ENCODE measurements at regions not wholly inside any gene's neighbourhood (a gene's known extent, or its start where the extent isn't known, plus 50 kb on each side); places are given as distances from the start of the nearest gene placed in this dataset.

DNA sequence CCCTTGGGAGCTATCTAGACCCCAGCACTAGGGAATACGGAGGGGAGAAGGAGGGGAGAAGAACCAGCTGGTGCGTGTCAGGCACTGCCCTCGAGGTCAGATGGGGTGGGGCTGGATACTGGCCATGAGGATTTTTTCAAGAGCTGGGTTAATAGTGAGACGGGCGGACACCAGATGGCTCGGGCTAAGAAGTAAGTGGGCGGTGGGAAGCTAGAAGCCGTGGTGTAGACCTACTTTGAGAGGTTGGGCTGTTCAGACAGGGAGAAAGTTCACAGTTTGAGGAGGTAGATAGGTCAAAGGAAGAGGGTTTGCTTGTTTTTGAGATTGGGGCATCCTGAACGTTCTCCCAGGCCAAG, 303.8 kb downstream of the SEC14L1 start:
- H3K4me3 Mint-ChIP-seq, result peak overlapping the region; percentile 82
- peaks cover 94% of the 10 kb centered on the region for H3K4me1 Mint-ChIP-seq (ENCODE audit: low read depth)
- CTCF ChIA-PET, result interaction anchor here (0.7 to 3.7 kb wide), 18 partner anchors 8 to 113 kb away, joined by 3 to 26 read pairs (median 8); no protein-coding TSS in a partner anchor
- POLR2A ChIA-PET, result interaction anchor here (0.7 to 14.0 kb wide), 18 partner anchors 6 to 112 kb away, joined by 3 to 169 read pairs (median 5); no protein-coding TSS in a partner anchor
- peaks cover 45% of the 10 kb centered on the region for H3K36me3 Mint-ChIP-seq (ENCODE audit: low read depth)
- ATAC-seq, result no peak
- no peak for DNase-seq
- H3K9me3 Mint-ChIP-seq (ENCODE audit: insufficient read depth), result no peaks in the 10 kb centered on the region
- H3K27me3 Mint-ChIP-seq (ENCODE audit: low read depth), result no peaks in the 10 kb centered on the region
- H3K27ac Mint-ChIP-seq, result peak overlapping the region; percentile 90

DNA sequence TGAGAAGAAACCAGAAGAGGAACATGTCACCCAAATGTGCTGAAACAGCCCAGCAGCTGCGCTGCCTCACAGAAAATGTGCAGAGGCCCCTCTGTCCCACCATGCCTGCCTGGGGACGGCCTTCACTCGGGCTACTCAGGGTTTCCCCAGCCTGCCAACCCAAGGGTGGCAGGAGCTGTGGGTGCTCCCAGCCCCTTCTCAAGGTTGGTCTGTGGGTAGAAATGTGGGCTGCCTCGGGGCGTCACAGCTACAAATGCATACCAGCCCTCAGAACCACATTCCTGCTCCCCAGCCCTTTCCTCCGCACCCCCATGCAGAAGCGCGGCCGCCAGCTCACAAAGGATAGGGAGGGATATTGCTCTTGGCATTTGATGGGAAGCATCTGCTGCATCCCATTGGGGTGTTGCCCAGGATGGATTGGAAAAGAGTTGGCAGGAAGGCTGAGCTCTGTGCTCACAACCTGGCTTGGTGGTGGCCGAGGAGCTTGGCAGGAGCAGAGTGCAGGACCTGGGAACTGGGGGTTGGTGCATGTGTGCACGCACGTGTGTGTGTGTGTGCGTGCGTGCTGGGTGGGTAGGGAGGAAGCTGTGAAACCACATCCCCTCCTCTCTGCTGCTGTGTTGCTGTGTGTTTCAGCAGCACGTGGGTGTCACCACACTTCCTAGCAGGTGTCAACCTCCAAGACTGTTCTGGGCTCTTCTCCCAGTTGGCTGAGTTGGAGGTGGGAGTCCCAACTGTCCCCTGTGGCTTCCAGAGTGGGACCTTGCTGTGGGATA, 304.4 kb downstream of the SEC14L1 start:
- Mint-ChIP-seq H3K27ac (peak overlapping the region; percentile 90), H3K4me1 (ENCODE audit: low read depth) (peaks cover 96% of the 10 kb centered on the region), H3K27me3 (ENCODE audit: low read depth) (no peaks in the 10 kb centered on the region), H3K9me3 (ENCODE audit: insufficient read depth) (no peaks in the 10 kb centered on the region), H3K4me3 (peak overlapping the region; percentile 82), H3K36me3 (ENCODE audit: low read depth) (peaks cover 48% of the 10 kb centered on the region)
- peak; percentile 66 for ATAC-seq
- DNase-seq, result peak; percentile 94
- ChIA-PET CTCF (interaction anchor here (0.7 to 3.7 kb wide), 18 partner anchors 8 to 114 kb away, joined by 3 to 26 read pairs (median 8); no protein-coding TSS in a partner anchor), POLR2A (interaction anchor here (0.7 to 14.0 kb wide), 19 partner anchors 6 to 114 kb away, joined by 3 to 169 read pairs (median 4); no protein-coding TSS in a partner anchor)

DNA sequence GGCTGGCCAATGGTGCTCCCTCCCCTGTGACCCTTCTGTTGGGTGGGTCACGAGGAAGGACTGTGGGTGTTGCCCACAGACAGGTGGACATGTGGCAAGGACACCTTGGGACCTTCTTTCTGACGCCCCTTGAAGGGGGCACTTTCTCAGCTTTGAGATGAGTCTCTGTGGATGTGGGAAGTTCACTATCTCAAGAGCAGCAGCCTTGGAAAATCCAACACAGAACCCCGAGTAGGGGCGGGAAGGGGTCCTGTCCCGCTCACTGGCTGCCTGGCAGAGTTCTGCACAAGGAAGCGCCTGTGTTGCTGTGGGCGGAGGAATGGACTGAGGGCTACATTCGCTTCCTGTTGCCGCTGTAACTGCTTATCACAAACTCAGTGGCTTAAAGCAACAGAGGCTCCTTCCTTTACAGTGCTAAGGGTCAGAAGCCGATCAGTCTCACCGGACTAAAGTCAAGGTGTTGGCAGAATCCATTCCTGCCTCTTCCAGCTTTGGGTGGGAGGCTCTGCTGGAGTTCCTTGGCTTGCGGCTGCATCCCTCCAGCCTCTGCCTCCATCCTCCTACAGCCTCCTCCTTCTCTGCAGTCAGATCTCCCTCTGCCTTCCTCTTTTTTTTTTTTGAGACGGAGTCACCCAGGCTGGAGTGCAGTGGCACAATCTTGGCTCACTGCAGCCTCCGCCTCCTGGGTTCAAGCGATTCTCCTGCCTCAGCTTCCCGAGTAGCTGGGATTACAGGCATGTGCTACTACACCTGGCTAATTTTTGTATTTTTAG, 305.2 kb downstream of the SEC14L1 start:
- CTCF ChIA-PET, result interaction anchor here (1.1 to 3.7 kb wide), 12 partner anchors 9 to 114 kb away, joined by 3 to 26 read pairs (median 8); no protein-coding TSS in a partner anchor
- peaks cover 47% of the 10 kb centered on the region for H3K36me3 Mint-ChIP-seq (ENCODE audit: low read depth)
- DNase-seq (peak; percentile 85), ATAC-seq (peak; percentile 43)
- peak overlapping the region; percentile 82 for H3K4me3 Mint-ChIP-seq
- POLR2A ChIA-PET, result interaction anchor here (0.6 to 14.0 kb wide), 14 partner anchors 5 to 115 kb away, joined by 3 to 169 read pairs (median 7); no protein-coding TSS in a partner anchor
- peak overlapping the region; percentile 90 for H3K27ac Mint-ChIP-seq
- no peaks in the 10 kb centered on the region for H3K9me3 Mint-ChIP-seq (ENCODE audit: insufficient read depth)
- no peaks in the 10 kb centered on the region for H3K27me3 Mint-ChIP-seq (ENCODE audit: low read depth)
- peaks cover 92% of the 10 kb centered on the region for H3K4me1 Mint-ChIP-seq (ENCODE audit: low read depth)

DNA sequence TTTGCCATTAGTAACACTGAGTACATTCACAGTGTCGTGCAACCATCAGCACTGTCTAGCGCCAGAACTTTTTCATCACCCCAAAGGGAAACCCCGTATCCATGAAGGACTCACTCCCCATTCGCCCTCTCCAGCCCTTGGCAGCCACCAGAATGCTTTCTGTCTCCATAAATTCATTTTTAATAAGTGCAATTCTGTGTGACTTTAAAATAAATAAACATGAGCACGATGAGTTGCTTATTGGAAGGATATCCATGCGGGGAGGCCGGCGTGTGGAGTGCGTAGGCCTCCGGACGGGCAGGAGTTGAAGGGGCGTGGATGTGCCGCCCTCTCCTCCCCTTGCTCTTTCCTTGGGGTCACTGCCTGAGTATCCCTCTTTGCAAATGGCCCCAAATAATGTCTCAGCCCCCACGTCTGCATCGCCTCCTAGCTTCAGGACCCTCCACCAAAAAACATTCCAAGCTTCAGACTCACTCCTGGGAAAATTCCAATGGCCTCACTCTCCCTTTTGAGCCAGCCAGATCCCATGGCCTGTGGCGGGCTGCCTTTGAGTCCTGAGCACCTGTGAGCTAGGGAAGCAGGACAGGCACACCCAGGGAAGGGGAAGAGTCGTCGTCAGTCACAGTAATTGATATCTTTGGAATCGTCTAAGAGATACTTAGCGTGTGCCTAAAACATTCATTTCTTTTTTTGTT, 306.3 kb downstream of the SEC14L1 start:
- POLR2A ChIA-PET, result interaction anchor here (1.1 to 8.5 kb wide), 2 partner anchors 8 to 71 kb away, joined by 3 to 169 read pairs; no protein-coding TSS in a partner anchor
- no peak for DNase-seq
- H3K4me3 Mint-ChIP-seq, result peak overlapping the region; percentile 82
- no peaks in the 10 kb centered on the region for H3K9me3 Mint-ChIP-seq (ENCODE audit: insufficient read depth)
- CTCF ChIA-PET, result interaction anchor here (0.8 to 1.7 kb wide), 4 partner anchors 13 to 71 kb away, joined by 3 to 4 read pairs (median 4); no protein-coding TSS in a partner anchor
- peaks cover 53% of the 10 kb centered on the region for H3K36me3 Mint-ChIP-seq (ENCODE audit: low read depth)
- no peaks in the 10 kb centered on the region for H3K27me3 Mint-ChIP-seq (ENCODE audit: low read depth)
- peaks cover 84% of the 10 kb centered on the region for H3K4me1 Mint-ChIP-seq (ENCODE audit: low read depth)
- peak overlapping the region; percentile 90 for H3K27ac Mint-ChIP-seq
- ATAC-seq, result no peak

DNA sequence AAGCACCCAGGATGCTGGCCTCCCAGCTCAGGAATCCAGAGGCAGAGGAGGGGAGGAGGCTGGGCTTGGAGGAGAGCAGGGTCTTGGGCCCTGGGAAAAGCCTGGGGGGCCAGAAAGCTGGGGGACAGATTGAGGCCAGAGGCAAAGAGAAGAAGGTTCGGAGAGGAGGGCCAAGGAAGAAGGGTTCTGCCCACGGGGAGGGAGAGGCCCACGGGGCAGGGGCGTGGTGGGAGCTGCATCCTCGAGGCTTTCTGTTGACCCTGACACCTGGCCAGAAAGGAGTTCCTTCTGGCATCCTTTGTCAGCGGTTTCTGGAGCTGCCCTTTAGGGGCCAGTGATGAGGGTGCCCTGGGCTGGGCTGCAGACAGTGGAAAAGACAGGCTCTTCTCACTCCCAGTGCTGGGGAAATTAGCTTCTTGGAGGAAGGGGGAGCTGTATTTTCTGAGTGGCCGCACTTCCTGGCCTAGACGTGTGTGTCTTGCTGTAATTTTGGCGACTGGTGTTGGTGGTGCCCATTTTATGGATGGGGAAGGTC, 308.7 kb downstream of the SEC14L1 start:
- Mint-ChIP-seq H3K36me3 (ENCODE audit: low read depth) (peaks cover 64% of the 10 kb centered on the region), H3K4me3 (peak overlapping the region; percentile 85), H3K4me1 (ENCODE audit: low read depth) (peaks cover 75% of the 10 kb centered on the region), H3K27me3 (ENCODE audit: low read depth) (no peaks in the 10 kb centered on the region), H3K27ac (peak overlapping the region; percentile 93), H3K9me3 (ENCODE audit: insufficient read depth) (no peaks in the 10 kb centered on the region)
- ChIA-PET CTCF (interaction anchor here (0.9 to 6.4 kb wide), 5 partner anchors 8 to 117 kb away, joined by 3 to 44 read pairs (median 4); no protein-coding TSS in a partner anchor), POLR2A (interaction anchor here (0.7 to 8.5 kb wide), 5 partner anchors 9 to 73 kb away, joined by 3 to 169 read pairs (median 4); no protein-coding TSS in a partner anchor)
- ATAC-seq (no peak), DNase-seq (no peak)

DNA sequence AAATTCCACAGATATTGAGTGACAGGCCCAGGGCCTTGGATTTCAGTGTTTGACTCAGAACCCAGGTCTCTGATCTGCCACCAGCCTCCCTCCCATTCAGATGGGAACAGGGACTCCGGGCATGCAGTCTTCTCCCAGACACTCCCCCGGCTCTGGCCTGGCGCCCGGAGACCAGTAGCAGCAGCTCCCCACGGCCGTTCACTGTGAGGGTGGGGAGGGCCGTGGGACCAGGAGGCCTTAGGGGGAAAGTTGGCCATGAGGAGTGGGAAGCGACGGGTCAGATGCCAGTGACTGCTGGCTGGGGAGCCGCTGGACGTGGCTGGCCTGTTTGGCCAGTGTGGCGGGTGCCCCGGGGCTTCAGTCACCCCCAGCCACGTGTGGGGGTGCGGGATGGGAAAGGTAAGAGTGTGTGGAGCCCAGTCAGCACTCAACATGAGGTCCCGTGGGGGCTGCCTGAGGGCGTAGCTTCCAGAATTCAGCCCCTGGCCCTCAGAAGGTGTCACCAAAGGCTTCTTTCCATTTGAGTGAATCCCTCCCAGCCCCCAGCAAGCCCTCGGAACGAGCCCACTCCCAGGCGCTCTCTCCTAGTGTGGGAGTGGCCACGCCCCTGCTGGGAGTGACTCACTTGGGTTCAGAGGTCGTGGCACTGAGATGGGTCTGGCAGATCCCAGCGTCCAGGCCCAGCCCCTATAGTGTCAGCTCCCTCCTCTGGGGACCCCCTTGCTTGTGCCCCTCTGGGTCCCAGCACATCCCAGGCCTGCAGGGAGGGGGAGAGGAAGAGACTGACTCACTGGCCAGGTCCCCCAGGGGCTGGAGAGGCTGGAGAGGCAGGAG, 309.4 kb downstream of the SEC14L1 start:
- Mint-ChIP-seq H3K4me3 (peak overlapping the region; percentile 85), H3K9me3 (ENCODE audit: insufficient read depth) (no peaks in the 10 kb centered on the region), H3K36me3 (ENCODE audit: low read depth) (peaks cover 71% of the 10 kb centered on the region), H3K27ac (peak overlapping the region; percentile 93), H3K27me3 (ENCODE audit: low read depth) (no peaks in the 10 kb centered on the region), H3K4me1 (ENCODE audit: low read depth) (peaks cover 69% of the 10 kb centered on the region)
- POLR2A ChIA-PET, result interaction anchor here (0.7 to 8.5 kb wide), 7 partner anchors 8 to 74 kb away, joined by 3 to 169 read pairs (median 4); no protein-coding TSS in a partner anchor
- DNase-seq (no peak), ATAC-seq (no peak)
- CTCF ChIA-PET, result interaction anchor here (0.9 to 6.4 kb wide), 7 partner anchors 8 to 118 kb away, joined by 3 to 55 read pairs (median 28); no protein-coding TSS in a partner anchor

DNA sequence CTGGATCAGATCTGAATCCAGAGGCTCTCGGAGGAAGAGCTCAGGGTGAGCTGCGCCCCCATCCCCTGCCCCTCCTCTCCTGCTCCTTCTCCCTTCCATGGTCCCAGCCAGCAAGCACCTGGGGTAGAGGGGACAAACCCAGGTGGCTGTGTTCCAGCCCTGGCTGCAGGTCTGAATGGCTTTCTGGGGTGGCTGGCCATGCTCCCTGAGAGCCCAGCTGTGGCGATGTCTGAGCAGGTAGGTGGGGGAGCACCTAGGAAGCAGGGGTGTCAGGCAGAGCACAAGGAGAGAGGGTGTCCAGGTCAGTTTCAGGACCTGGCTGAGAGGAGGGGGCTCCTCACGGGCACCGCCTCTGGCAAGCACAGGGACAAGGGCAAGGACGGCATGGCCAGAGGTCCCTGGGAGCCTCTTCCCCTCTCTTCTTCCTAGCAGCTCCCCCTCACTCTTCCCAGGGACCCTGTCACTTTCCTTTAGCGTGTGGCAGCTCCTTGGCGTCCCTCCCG, 310.0 kb downstream of the SEC14L1 start:
- Mint-ChIP-seq H3K9me3 (ENCODE audit: insufficient read depth) (no peaks in the 10 kb centered on the region), H3K4me1 (ENCODE audit: low read depth) (peaks cover 64% of the 10 kb centered on the region), H3K4me3 (peak overlapping the region; percentile 85), H3K36me3 (ENCODE audit: low read depth) (peaks cover 78% of the 10 kb centered on the region), H3K27ac (peak overlapping the region; percentile 93), H3K27me3 (ENCODE audit: low read depth) (no peaks in the 10 kb centered on the region)
- POLR2A ChIA-PET, result interaction anchor here (1.0 to 8.5 kb wide), 6 partner anchors 10 to 59 kb away, joined by 3 to 169 read pairs (median 8); no protein-coding TSS in a partner anchor
- CTCF ChIA-PET, result interaction anchor here (0.9 to 6.4 kb wide), 7 partner anchors 9 to 50 kb away, joined by 3 to 55 read pairs (median 28); no protein-coding TSS in a partner anchor
- no peak for ATAC-seq
- DNase-seq, result no peak

DNA sequence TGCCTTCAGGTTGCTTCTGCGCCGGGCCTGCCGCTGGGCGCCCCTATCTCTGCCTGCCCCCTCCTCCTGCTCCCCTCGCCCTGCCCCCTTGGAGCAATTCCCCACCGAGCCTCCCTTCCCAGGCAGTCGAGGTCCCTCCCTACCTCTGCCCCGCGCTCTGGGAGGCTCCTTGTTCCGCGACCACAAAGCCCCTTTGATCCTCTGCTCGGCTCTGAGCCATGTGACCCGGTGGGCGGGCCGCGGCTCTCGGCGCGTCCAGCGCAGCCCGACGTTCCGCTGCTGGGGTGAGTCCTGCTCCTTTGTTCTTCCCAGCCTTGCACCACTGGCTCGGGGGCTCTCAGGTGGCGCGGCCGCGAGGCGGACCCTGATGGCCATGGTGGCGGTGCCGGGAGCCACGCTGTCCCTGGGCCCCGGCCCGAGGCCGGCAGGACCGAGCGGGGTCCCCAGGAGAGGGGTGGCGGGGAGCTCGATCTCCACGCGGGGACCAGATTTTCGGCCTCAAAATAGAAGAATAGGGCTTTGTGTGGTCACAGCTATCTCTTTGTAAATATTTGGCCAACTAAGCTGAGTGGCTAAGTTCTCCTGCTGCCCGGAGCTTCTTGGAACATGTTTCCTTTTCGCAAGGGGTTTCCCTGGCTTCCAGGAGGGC, 310.6 kb downstream of the SEC14L1 start:
- H3K4me1 Mint-ChIP-seq (ENCODE audit: low read depth), result peaks cover 64% of the 10 kb centered on the region
- H3K9me3 Mint-ChIP-seq (ENCODE audit: insufficient read depth), result no peaks in the 10 kb centered on the region
- H3K27me3 Mint-ChIP-seq (ENCODE audit: low read depth), result no peaks in the 10 kb centered on the region

More for the DNA sequence above, 310.6 kb downstream of the SEC14L1 start:
- CTCF ChIA-PET, result interaction anchor here (0.9 to 6.4 kb wide), 9 partner anchors 10 to 69 kb away, joined by 3 to 55 read pairs (median 12); no protein-coding TSS in a partner anchor
- DNase-seq (peak; percentile 82), ATAC-seq (peak; percentile 62)
- POLR2A ChIA-PET, result interaction anchor here (0.6 to 8.5 kb wide), 6 partner anchors 9 to 77 kb away, joined by 3 to 169 read pairs (median 8); no protein-coding TSS in a partner anchor
- Mint-ChIP-seq H3K27ac (peak overlapping the region; percentile 93), H3K4me3 (peak overlapping the region; percentile 85), H3K36me3 (ENCODE audit: low read depth) (peaks cover 81% of the 10 kb centered on the region)

All from activated CD8-positive, alpha-beta T cell treated with anti-CD3 and anti-CD28 coated beads, Interleukin-2, amount 10 ng/mL, durations not matched to agents 7 days and 5 days (primary cell).